Ovary (tissue), 3 donors: ENCODE measurements at regions not wholly inside any gene's neighbourhood (a gene's known extent, or its start where the extent isn't known, plus 50 kb on each side); places are given as distances from the start of the nearest gene placed in this dataset.

ENCODE experiments used
- CTCF ChIP-seq, 3 donors: fragments of 450-650 bp in 2 of 3; fragments of 200-600 bp in 1 of 3; IDR thresholded peaks; one replicate each; pipeline versions ENCODE4 v1.5.1 to v1.8.0; 2016 to 2022; ENCODE audit warnings: antibody characterized with exemption in 3 of 3, mild to moderate bottlenecking in 1 of 3
- EP300 ChIP-seq: sonication (generic); formaldehyde crosslinking; IDR thresholded peaks from one replicate; pipeline ENCODE4 v1.6.1; 2017; ENCODE audit warnings: antibody characterized with exemption
- POLR2A ChIP-seq: fragments of 450-650 bp; IDR thresholded peaks from one replicate; pipeline ENCODE4 v1.6.1; 2017; ENCODE audit warnings: antibody characterized with exemption, mild to moderate bottlenecking, moderate library complexity
- donor health status: DM: no; HTN: no; CAD: no.

DNA sequence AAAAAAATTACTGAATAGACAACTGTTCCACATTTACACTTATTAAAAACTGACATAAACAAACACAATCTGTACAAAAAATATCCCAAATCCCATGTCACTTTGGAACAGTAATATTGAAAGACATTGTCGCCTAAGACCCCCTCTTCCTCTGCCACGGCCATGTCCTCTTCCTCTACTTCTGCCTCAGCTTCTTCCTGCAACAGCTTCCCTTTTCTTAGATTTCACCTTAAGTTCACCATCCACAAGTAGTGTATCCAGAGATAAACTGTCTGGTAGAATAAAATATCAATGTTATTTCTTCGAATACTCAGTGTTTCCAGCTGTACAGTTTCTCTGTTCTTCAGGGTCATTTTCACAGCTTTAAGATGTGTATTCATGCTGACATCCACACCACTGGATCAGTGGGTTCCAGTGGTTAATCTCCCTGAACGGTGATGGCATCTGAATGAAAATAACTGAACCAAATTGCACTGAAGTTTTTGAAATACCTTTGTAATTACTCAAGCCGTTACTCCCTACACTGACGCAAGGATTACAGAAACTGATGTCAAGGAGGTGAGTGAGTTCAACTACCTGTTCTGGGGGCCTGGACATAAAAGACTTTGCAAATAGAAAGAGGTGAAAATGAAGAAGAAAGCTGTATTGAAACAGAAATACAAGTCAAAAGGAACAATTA lies 208.5 kb downstream of the C12orf50 start:
- TF ChIP-seq CTCF (IDR thresholded peaks at IDR 0.05) = no peak
- TF ChIP-seq POLR2A = no peak
- no peak for TF ChIP-seq EP300
